ENCODE measurements at regions not wholly inside any gene's neighbourhood (a gene's known extent, or its start where the extent isn't known, plus 50 kb on each side); places are given as distances from the start of the nearest gene placed in this dataset.
A peak's percentile ranks its signal among the peaks of the same experiment; 100 is the strongest.
"Not testable (repeated sequence)": the region's sequence is repeated elsewhere in the genome, so short reads cannot be mapped to it uniquely, and the experiment has no call there.

DNA sequence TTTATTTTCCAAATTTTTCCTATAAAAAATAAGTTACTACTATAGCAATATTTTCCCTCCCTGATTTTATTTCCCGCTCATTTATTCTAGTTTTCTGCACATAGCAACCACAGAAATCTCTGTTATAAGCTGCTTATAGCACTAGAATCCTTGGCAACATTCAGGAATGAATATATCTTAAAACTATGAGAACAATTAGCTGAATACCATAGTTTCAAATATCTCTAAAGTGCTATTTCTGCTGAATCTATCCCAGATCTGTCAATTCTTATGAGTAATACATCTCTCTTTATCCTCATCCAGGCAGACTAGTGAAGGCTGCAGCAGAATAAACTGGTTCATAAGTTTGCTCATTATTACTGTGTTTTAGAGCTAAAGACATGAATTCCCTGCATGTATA, 622.9 kb upstream of the DIPK2B start:
- DNase-seq (ENCODE audit: low spot score): no peak

DNA sequence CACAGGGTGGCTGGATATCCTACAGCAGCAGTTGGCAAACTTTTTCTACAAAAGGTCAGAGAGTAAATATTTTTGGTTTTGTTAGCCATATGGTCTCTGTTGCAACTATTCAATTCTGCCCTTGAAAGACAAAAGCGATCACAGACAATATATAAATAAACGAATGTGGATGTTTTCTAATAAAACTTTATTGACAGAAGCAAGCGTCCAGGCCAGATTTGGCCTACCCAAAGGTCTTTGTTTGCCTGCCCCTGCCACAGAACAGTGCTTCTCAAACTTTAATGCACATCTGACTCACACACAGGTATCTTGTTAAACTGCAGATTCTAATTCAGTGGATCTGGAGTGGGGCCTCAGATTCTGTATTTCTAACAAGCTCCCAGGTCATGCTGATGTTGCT, 621.4 kb upstream of the DIPK2B start:
- no peak for DNase-seq (ENCODE audit: low spot score)

DNA sequence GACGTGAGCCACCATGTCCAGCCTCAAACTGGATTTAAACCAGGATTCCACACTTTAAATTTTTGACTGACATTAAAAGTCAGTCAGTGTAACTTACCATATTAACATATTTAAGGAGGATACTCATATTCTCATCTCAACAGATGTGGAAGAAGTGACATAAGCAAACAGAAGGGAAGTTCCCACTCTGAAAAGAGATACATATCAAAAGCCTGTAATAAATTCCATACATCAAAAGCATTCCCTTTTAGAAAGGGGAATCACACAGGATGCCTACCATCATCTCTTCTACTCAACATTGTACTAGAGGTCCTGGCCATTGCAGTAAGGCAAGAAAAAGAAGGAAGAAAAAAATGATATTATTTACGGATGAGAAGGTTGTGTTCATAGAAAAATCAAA, 618.2 kb upstream of the DIPK2B start:
- no peak for DNase-seq (ENCODE audit: low spot score)

DNA sequence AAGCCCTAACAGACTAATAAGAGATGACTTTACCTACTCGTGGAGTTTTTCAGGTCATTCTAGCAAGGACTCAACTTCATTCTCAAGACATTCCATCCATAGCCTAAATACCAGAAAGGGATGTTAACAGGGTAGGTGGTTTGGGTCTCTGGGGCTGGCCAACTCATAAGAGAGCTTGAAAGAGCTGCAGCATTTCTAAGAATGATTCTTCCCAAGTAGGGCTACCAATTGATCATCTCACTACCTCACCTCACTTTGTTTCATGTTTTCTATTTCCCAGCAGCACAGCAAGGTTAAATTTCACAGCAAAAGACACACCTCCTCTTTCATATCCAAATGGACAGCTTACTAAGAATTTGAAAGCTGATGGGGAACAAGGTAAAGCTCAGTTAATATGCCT, 614.8 kb upstream of the DIPK2B start:
- no peak for DNase-seq (ENCODE audit: low spot score)

DNA sequence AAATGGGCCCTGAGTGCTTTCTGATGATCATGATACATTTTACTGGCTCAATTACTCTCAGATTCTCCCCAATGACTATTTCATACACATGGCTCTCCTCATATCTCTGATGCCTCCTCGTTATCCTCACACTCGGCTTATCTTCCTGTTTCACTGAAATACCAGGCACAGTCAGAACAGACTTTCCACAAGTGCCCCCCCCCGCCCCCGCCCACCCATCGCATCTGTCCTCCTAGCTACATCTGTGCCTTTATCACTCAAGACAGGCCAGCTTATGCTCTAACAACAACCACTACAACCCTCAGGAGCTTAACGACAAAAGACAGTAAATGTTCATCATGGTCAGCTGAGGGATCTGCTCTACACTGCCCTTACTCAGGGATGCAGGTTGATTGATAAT, 610.6 kb upstream of the DIPK2B start:
- DNase-seq (ENCODE audit: low spot score): no peak

DNA sequence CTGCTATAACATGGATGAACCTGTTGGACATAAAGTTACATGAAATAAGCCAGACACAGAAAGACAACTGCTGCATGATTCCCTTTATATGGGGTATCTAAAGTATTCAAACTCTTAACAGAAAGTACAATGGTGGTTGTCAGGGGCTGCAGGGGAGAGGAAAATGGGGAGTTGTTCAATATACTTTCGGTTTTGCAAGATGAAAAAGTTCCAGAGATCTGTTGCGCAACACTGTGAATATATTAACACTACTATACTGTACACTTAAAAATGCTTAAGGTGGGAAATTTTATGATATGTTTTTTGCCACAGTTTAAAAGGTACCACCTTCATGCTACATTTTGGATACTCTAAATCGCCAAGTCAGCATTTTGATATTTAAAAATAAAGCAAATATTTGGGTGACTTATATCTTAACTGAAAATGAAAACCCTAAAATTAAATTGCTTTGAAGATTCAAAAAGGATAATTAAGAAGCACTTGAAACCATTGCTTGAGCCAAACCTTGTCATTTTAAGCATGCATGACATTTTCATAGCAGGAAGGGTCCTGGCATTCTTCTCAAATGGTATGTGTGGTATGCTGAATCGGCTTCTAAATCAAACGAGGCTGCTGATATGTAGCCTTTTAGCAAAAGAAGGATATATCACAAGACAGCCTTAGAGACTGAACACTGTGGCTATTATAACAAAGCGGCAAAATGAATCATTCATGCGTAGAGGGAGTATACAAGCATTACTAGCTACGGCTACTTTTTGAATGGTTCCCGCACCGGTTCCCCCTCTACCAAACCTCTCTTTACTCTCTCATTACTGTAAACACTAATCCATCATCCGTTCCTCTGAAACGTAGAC, 607.1 kb upstream of the DIPK2B start:
- DNase-seq (ENCODE audit: low spot score): peak; percentile 76

DNA sequence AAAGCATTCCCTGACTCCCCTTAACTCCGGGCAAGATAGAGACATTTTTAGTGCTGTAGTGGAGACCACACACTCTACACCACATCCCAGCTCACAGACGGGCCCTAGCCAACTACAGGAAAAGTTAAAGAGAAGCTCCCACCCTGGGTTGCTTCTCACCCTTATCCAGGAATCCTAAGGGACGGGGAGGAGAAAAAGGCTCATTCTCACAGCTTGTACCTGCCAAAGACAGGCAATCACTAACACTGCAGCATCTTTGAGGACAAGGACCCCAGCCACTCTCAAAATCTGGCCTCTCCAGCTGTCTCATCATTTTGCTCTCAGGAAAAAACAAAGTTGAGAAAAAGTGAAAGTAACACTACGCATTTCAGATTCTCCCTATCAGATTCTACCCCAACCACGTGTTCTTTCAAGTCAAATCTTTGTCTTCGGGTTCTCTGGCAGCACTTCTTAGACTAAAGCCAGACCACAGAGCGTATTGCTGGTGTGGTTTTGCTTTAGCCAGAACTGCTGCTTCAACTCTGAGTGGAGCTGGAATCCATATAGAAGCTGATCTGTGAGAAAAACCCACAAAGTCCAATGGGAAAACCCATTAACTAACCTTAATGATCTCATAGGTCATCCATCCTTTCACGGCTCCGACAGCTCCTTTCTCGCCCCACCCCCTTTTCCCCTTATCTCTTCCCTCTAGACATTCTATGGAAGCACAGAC, 605.9 kb upstream of the DIPK2B start:
- DNase-seq (ENCODE audit: low spot score): peak; percentile 90

DNA sequence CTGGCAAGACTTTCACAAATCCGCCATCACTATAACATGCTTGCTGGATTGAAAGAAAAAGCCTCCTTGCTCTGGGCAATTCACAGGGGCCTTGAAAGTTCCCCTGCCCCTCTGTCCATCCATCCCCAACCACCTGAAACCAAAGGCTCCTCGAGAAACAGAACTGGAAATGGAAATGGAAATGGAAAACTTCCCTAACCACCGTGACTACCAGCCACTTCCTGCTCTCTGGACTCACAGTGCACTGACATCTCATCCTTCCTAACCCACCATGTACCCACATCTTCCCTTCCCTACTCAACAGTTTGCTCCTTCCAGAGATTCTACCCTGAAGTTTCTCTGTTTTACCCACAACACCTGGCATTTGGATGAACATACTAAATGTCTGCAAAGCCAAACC, 603.6 kb upstream of the DIPK2B start:
- DNase-seq (ENCODE audit: low spot score): no peak

DNA sequence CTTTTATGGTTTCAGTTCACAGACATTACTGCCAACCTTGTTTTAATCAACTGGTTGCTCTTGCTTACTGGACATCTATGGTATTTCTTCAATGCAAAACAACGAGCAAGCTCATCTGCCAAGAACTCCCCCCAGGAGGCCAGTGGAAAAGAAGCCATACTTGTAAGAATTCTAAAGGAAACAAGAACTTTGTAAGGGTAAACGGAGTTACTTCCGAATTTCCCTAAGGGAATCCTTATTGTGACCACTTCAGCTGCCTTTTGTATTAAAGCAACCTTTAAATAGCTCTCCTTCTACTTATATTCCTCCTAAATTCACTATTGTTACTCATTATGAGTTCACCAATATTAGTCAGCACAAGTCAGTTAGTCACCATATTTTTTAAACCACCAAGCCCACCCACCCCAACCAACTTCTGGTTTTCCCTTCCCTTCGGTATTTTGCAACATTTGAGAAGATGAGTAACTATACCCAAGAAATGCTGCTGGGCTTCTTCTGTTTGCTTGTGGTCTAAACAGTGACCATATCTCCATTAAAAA, 602.8 kb upstream of the DIPK2B start:
- peak; percentile 85 for DNase-seq (ENCODE audit: low spot score)

DNA sequence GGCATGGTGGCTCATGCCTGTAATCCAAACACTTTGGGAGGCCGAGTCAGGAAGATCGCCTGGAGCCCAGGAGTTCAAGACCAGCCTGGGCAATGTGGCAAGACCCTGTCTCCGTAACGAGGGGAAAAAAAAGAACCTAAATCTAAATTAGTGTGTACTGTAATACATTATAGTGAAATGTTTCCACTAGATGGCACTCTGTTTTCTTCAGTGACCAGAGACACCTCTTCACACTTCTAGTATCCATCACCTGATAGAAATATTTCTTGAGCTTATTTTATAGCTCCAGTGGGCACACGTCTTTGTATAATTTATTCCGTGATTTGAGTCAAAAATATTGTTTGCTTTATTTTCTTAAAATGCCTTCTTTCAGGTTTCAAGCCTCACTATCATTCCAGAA, 600.9 kb upstream of the DIPK2B start:
- DNase-seq (ENCODE audit: low spot score): peak; percentile 56

DNA sequence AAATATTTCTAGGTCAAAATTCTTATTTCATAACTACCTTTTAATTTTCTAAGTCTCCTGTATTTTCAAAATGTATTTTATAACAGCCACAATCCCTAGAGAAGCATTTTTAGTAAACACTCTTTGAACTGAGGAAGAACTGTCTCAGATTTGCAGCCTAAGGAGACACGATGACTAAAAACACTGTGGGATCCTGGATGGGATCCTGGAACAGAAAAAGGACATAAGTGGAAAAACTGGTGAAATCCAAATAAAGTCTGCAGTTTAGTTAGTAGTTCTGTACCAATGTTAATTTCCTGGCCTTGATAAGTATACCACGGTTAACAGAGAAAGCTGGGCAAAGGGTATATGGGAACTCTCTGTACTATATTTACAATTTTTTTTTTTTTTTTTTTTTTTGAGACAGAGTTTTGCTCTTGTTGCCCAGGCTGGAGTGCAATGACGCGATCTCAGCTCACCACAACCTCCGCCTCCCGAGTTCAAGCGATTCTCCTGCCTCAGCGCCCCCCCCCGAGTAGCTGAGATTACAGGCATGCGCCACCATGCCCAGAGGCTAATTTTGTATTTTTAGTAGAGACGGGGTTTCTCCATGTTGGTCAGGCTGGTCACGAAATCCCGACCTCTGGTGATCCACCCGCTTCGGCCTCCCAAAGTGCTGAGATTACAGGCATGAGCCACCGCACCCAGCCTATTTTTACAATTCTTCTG, 600.2 kb upstream of the DIPK2B start:
- not testable (repeated sequence) for DNase-seq (ENCODE audit: low spot score)

DNA sequence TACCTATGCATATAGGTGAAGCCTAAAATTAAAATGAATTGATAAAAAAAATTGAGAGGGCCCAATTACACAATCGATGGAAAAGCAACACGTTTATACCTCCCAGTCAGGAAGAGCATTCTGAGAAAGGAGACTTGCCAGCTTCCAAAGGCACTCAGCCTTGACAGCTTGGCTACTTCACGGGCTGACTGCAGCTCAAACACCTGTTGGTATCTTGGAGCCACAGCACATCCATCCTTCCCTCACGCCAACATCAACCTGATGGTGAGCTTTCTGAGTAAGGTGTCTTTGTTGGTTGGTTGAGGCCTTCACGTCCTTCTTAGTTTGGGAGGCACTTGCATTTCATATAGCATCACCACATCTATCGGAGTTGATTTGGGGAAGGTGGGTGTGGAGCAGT, 598.9 kb upstream of the DIPK2B start:
- DNase-seq (ENCODE audit: low spot score): no peak

DNA sequence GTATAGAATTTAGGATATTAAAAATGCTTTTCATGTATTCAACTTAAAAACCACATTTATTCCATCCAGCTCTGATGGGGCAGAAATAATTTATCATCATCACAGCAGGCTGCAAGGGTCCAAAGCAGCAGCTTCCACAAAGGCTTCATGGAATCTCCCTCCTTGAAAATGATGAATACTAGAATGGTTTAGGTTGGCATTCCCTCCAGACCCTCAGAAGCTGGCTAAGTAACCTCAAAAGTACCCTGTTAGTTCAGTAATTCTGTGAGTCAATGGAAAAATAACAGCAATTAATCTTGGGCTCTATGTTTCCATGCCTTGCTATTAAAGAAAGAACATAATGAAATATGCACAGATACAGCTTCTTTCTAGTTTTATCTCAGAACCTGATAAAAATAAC, 594.9 kb upstream of the DIPK2B start:
- no peak for DNase-seq (ENCODE audit: low spot score)

DNA sequence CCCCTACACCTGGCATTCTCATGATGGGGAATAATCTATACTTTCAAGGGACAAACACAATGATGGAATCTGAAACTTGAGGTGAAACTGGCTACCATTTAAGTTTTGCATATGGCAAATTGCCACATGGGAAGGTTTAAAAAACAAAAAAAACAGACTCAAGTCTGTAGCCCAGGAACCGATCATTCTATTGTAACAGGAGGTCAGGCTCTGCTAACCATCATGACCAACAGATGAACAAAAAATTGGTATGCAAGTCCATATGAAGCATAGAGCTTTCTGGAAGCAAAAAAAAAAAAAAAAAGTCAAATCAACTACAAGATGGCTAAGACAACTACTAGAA, 594.3 kb upstream of the DIPK2B start:
- DNase-seq (ENCODE audit: low spot score): no peak

DNA sequence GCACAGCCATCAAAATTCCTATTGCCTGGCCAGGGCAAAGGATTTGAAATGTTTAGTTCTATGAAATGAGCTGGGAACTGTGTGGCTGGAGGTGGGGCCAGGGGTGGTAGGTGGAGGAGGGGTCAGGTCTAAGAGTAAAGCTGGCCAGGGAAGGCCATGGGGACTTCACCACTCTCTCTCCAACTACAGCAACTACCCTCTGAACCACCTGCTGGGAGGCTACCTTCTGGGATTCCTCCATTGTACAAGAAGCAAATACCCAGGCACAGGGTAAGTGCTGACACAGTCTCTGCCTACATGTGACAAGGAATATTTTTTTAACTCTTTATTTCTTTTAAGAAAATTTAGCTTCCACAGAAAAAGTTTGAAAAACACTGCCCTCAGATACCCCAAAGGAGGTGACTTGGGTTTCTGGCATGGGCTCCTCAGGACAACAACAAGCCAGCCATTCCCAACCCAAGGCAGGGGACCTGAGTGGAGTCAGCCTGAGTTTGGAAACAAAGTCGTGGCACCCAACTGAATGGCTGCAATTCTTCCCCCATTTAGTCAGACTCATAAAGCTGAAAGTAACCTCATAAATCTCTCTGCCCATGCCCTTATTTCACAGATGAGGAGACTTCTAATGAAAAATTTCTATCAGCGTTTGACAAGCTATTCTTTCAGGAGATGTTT, 593.8 kb upstream of the DIPK2B start:
- DNase-seq (ENCODE audit: low spot score): no peak

DNA sequence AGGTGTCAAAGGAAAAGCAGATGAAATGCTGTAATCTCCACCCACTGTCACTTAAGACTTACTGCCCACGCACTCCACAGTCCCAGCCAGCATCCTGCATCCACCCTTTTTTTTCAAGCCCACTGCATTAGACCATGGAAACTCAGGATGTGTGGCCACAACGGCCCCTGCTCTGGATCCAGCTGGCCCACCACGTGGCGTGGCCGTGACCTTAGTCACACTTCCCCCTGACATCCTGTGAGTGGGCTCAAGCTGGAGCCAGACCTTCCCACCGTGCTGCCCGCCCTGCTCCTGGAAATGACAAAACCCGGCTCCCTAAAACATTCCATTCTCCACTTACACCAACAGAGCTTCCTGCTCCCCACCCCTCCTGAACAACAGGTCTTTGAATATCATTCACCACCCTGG, 588.3 kb upstream of the DIPK2B start:
- DNase-seq (ENCODE audit: low spot score): no peak

DNA sequence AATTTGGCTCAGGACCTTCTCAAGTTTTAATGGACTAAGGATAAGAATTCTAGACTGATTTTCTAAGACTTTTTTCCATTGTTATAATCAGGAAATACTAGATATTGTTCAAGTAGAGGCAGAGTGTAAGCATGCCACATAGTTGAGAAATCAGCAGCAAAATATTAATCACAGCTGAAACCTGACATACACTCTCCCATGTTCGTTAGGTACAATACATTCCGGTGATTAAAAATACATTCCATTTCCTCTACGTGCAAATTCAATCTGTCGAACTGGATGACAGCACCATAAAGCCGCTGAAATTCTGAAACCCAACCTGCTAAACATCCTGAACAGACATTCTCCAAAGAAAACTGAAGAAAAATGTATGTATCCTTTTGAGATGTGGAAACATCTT, 587.6 kb upstream of the DIPK2B start:
- DNase-seq (ENCODE audit: low spot score): no peak

DNA sequence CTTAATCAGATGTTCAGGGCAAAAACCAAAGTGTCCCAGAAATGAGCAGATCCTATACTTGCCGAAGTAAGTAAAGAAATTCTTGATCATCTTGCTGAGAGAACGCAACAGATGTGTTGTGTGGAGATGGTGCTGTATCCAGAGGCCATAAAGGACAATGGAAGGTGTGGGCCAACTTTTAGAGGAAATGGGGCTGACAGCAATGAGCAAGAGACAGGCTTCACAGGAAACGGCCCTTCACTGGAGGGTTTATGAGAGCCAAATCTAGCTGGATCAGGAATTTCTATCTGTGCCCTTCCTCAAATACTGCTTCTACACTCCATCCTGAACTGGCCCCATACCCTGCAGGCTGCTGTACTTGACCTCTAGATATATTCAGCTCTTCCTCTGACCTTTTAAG, 583.9 kb upstream of the DIPK2B start:
- DNase-seq (ENCODE audit: low spot score): no peak

DNA sequence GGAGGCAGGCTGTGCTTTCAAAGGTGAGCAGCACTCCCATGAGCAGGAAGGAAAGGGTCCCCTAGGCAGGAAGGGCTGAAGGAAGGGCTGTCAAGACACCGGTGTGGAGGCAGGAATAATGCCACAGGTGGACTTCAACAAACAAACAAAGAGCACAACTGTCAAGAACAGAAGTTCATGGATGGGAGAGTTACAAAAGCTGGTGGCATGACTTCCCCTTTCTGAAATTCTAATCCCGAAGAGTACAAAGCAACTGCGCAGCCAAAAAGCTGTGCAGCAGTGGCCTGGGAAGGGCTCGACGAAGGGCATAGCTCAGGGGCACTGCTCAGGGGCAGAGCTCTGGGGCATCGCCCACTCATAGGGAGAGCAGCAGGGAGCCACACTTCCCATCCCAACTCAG, 582.3 kb upstream of the DIPK2B start:
- no peak for DNase-seq (ENCODE audit: low spot score)

DNA sequence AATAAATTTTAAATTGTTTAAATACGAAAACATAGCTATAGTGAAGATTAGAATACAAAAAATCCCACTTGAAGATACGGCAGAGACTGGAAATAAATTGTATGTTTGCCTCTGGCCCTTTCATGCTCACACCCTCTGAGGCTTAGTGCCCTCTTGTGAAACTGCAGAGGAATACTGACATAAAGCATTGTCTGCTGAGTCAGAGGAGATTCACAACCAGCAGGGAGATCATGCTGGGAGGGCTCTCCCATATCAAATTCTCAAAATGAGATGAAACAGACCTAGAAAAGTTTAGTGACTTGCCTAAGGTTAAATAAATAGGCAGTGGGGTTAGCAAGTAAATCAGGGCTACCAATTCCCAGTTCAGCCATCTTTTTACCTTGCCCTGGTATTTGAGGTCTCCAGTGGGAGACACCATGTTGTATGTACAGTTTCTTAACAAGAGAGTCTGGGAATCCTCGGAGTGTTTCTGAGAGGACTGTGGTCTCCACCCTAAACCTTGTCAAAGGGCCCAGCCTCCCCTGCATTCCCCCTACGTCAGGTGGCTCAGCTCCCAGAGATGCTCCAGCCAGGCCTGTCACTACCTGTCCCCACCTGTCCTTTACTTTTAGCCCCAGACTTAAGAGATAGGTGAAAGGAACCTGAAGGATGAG, 581.4 kb upstream of the DIPK2B start:
- DNase-seq (ENCODE audit: low spot score): no peak

DNA sequence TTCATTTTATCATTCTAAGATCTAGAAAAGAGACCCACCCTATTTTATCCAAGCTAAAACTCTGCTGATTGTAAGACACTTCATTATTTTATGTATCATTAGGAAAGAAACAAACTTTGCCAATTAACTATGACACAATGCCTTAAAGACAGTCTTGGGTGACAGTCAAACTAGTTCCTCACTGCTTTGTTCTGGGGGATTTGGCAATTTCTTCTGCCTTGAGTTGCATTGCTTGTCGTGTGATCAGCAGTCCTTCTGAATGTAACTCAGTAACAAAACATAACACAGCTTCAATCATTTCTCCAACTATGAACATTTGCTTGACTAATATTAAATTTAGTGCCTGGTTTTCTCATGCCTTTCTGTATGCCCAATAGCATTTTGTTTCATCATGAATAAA, 577.9 kb upstream of the DIPK2B start:
- no peak for DNase-seq (ENCODE audit: low spot score)

DNA sequence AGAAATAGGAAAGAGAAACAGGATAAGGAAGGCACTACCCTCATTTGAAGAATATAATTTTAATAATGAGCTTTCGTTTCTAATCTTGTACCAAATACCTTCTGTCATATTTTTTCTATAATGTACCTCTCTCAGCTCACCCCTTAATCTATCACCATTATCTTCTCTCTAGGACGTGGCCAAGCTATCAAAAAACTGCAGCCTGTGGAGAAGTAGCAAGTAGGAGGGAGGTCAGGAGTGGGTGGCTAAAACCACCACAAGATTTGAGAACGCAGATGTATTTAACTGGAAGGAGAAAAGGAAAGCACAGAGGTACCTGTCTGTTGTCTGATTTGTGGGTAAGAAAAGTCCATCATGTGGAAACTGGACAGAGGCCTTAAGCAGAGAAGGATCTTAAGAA, 576.7 kb upstream of the DIPK2B start:
- DNase-seq (ENCODE audit: low spot score): no peak

All from A172 (cell line).